PC-3 (cell line): ENCODE measurements at regions not wholly inside any gene's neighbourhood (a gene's known extent, or its start where the extent isn't known, plus 50 kb on each side); places are given as distances from the start of the nearest gene placed in this dataset.

Experiments
- ATAC-seq: fragments of 200-7000 bp; cut with Tn5 transposase; 2 replicates; pipeline ENCODE4 v1.9.1; 2020; ENCODE audit warnings: mild to moderate bottlenecking, moderate library complexity
- BruUV-seq: library from RNA; stranded (reverse); fragments of 400-500 nt; replicated peaks from 2 replicates; lab custom pipeline; 2021; lab: Mats Ljungman, UMichigan
- CTCF ChIA-PET: fragments of 300-600 bp; sonication (Branson Sonifier 250); formaldehyde crosslinking; loops from one replicate; lab custom pipeline; 2022; ENCODE audit warnings: antibody characterized with exemption; lab: Charles Lee
- POLR2A ChIA-PET: fragments of 300-600 bp; sonication (Branson Sonifier 250); formaldehyde crosslinking; loops from one replicate; lab custom pipeline; 2022; ENCODE audit warnings: antibody characterized with exemption; ENCODE audit not compliant: unreplicated experiment; lab: Charles Lee
- DNase-seq: peaks from one replicate; pipeline ENCODE4 v3.0.0-alpha.2; 2015
- H2AFZ ChIP-seq: fragments of 300-600 bp; sonication (generic); 2 replicates; pipeline ENCODE4 v1.6.0; 2016; ENCODE audit warnings: antibody characterized with exemption, low read length
- H3F3A ChIP-seq: fragments of 300-600 bp; sonication (generic); one replicate; pipeline ENCODE4 v1.6.0; 2017; ENCODE audit warnings: antibody characterized with exemption, low read length, control low read depth, mild to moderate bottlenecking; ENCODE audit not compliant: unreplicated experiment
- H3K27ac ChIP-seq: fragments of 300-600 bp; sonication (generic); 2 replicates; pipeline ENCODE4 v1.5.1; 2016; ENCODE audit warnings: mild to moderate bottlenecking, low read length
- H3K27me3 ChIP-seq: fragments of 300-600 bp; sonication (generic); 2 replicates; pipeline ENCODE4 v1.6.1; 2016; ENCODE audit warnings: low read length, mixed read lengths
- H3K36me3 ChIP-seq: fragments of 300-600 bp; sonication (generic); 2 replicates; pipeline ENCODE4 v1.6.1; 2016; ENCODE audit warnings: low read depth, mixed run types, low read length, mixed read lengths
- H3K4me1 ChIP-seq: fragments of 300-600 bp; sonication (generic); 2 replicates; pipeline ENCODE4 v1.5.1; 2016; ENCODE audit warnings: low read length; ENCODE audit not compliant: insufficient read depth
- H3K4me2 ChIP-seq: fragments of 300-600 bp; sonication (generic); 2 replicates; pipeline ENCODE4 v1.6.0; 2016; ENCODE audit warnings: low read length
- H3K4me3 ChIP-seq: fragments of 300-600 bp; sonication (generic); 2 replicates; pipeline ENCODE4 v1.5.1; 2016; ENCODE audit warnings: mild to moderate bottlenecking, low read length, mixed read lengths
- H3K79me2 ChIP-seq: fragments of 300-600 bp; sonication (generic); 2 replicates; pipeline ENCODE4 v1.6.1; 2017; ENCODE audit warnings: low read length, mixed read lengths
- H3K9ac ChIP-seq: fragments of 300-600 bp; sonication (generic); 2 replicates; pipeline ENCODE4 v1.6.0; 2016; ENCODE audit warnings: mild to moderate bottlenecking, low read length
- H3K9me2 ChIP-seq: fragments of 300-600 bp; sonication (generic); replicated peaks from 2 replicates; pipeline ENCODE4 v1.6.1; 2016; ENCODE audit warnings: mixed run types, low read length, mixed read lengths
- H3K9me3 ChIP-seq: fragments of 300-600 bp; sonication (generic); 2 replicates; pipeline ENCODE4 v1.6.1; 2016; ENCODE audit warnings: low read length, mixed read lengths
- H4K20me1 ChIP-seq: fragments of 300-600 bp; sonication (generic); 2 replicates; pipeline ENCODE4 v1.6.1; 2016; ENCODE audit warnings: low read length, mixed read lengths
- CTCF ChIP-seq: fragments of 300-600 bp; sonication (generic); conservative IDR thresholded peaks from 2 replicates; pipeline ENCODE4 v1.5.1; 2017; ENCODE audit warnings: antibody characterized with exemption, low read depth, mild to moderate bottlenecking, low read length
- EZH2 ChIP-seq: fragments of 300-600 bp; sonication (generic); IDR thresholded peaks from one replicate; pipeline ENCODE4 v1.6.1; 2017; ENCODE audit warnings: antibody characterized with exemption, mild to moderate bottlenecking, low read length; ENCODE audit not compliant: unreplicated experiment
- EZH2phosphoT487 ChIP-seq: fragments of 300-600 bp; sonication (generic); IDR thresholded peaks from 2 replicates; pipeline ENCODE4 v1.6.1; 2018; ENCODE audit warnings: mild to moderate bottlenecking, antibody characterized with exemption, low read length, borderline replicate concordance
- intact Hi-C: fragments of 100-400 bp; cut with micrococcal nuclease; formaldehyde crosslinking; loops from 2 replicates; pipeline ENCODE4 v1.9.0; 2023

GRCh38 chr3:8218353-8218940 is 283.2 kb upstream of the LMCD1 start:
- no peak for DNase-seq
- CTCF ChIA-PET: no interaction called here
- 0 out of 2 replicates have a peak, but pooled peaks cover 5% of the 10 kb centered on the region for H3K9me2 ChIP-seq
- H3K9ac ChIP-seq: no peak overlapping the region
- TF ChIP-seq CTCF (no peak), EZH2 (no peak), EZH2phosphoT487 (no peak)
- no TSS peak for BruUV-seq
- intact Hi-C loops: no loop called here
- no peak overlapping the region for H3K4me2 ChIP-seq
- no peaks in the 10 kb centered on the region for H3K36me3 ChIP-seq
- no peaks in the 10 kb centered on the region for H3F3A ChIP-seq
- H4K20me1 ChIP-seq: no peaks in the 10 kb centered on the region
- no peak overlapping the region for H2AFZ ChIP-seq
- no peak for ATAC-seq
- no peak overlapping the region for H3K4me3 ChIP-seq
- no peaks in the 10 kb centered on the region for H3K4me1 ChIP-seq
- no peaks in the 10 kb centered on the region for H3K79me2 ChIP-seq
- no peaks in the 10 kb centered on the region for H3K27me3 ChIP-seq
- H3K9me3 ChIP-seq: no peaks in the 10 kb centered on the region
- H3K27ac ChIP-seq: no peak overlapping the region
- POLR2A ChIA-PET: no interaction called here

GRCh38 chr3:8220291-8220690 is 281.3 kb upstream of the LMCD1 start:
- intact Hi-C loops: no loop called here
- TF ChIP-seq EZH2phosphoT487: no peak
- TF ChIP-seq CTCF: no peak
- TF ChIP-seq EZH2: no peak
- Histone ChIP-seq H3K27me3 (peaks cover 14% of the 10 kb centered on the region), H3K36me3 (no peaks in the 10 kb centered on the region), H3K4me2 (no peak overlapping the region), H4K20me1 (no peaks in the 10 kb centered on the region), H3F3A (no peaks in the 10 kb centered on the region), H3K9me3 (no peaks in the 10 kb centered on the region), H3K4me3 (no peak overlapping the region), H2AFZ (no peak overlapping the region), H3K4me1 (no peaks in the 10 kb centered on the region), H3K9me2 (0 out of 2 replicates have a peak, but pooled peaks cover 5% of the 10 kb centered on the region), H3K9ac (no peak overlapping the region), H3K27ac (no peak overlapping the region), H3K79me2 (no peaks in the 10 kb centered on the region)
- ATAC-seq (no peak), DNase-seq (peak; percentile 61)
- no TSS peak for BruUV-seq
- ChIA-PET CTCF (no interaction called here), POLR2A (no interaction called here)

GRCh38 chr3:8223766-8224165 is 277.9 kb upstream of the LMCD1 start:
- Histone ChIP-seq H3K36me3 (no peaks in the 10 kb centered on the region), H2AFZ (no peak overlapping the region), H3K9me3 (no peaks in the 10 kb centered on the region), H3K4me3 (no peak overlapping the region), H3K4me2 (no peak overlapping the region), H3K27ac (no peak overlapping the region), H3F3A (no peaks in the 10 kb centered on the region), H3K27me3 (peaks cover 14% of the 10 kb centered on the region), H3K9me2 (0 out of 2 replicates have a peak, but pooled peaks cover 5% of the 10 kb centered on the region), H4K20me1 (no peaks in the 10 kb centered on the region), H3K4me1 (no peaks in the 10 kb centered on the region), H3K9ac (no peak overlapping the region), H3K79me2 (no peaks in the 10 kb centered on the region)
- ATAC-seq: no peak
- DNase-seq: no peak
- CTCF ChIA-PET: no interaction called here
- POLR2A ChIA-PET: no interaction called here
- intact Hi-C loops: no loop called here
- no TSS peak for BruUV-seq
- TF ChIP-seq EZH2 (no peak), CTCF (no peak), EZH2phosphoT487 (no peak)
